ENCODE measurements at regions not wholly inside any gene's neighbourhood (a gene's known extent, or its start where the extent isn't known, plus 50 kb on each side); places are given as distances from the start of the nearest gene placed in this dataset.

- Histone ChIP-seq H3K36me3 (ENCODE audit: insufficient read depth, low read length) (no peaks in the 10 kb centered on the region), H3K27ac (ENCODE audit: low read depth, low read length, poor library complexity, severe bottlenecking) (no peak overlapping the region), H2AFZ (ENCODE audit: low read length) (no peak overlapping the region), H3K79me2 (ENCODE audit: insufficient read depth, low read depth, low read length) (no peaks in the 10 kb centered on the region), H4K20me1 (ENCODE audit: insufficient read depth, low read length) (no peaks in the 10 kb centered on the region), H3K9me3 (ENCODE audit: low read length) (no peaks in the 10 kb centered on the region), H3K4me2 (ENCODE audit: low read length) (no peak overlapping the region), H3K9me2 (ENCODE audit: insufficient read depth, low read length) (no peaks in the 10 kb centered on the region), H3K4me1 (ENCODE audit: insufficient read depth, low read length, poor library complexity, severe bottlenecking) (no peaks in the 10 kb centered on the region), H3K4me3 (ENCODE audit: low read depth, low read length, poor library complexity, severe bottlenecking) (no peak overlapping the region)
- no peak for DNase-seq (ENCODE audit: low spot score)
- CTCF ChIA-PET (ENCODE audit: unreplicated experiment) = no interaction called here
- intact Hi-C loops (cut with micrococcal nuclease; ENCODE audit: unreplicated experiment) = no loop called here
- no TSS peak for BruUV-seq (replicated peaks)
- POLR2A ChIA-PET = no interaction called here
- no peak for TF ChIP-seq EZH2phosphoT487 (IDR thresholded peaks at IDR 0.05; ENCODE audit: borderline replicate concordance, low read depth, low read length)
- TF ChIP-seq CTCF (conservative IDR thresholded peaks at IDR 0.05; ENCODE audit: low read length) = no peak
Measured at GRCh38 chr4:111499706-111500105, 645.5 kb upstream of the FAM241A start.

- ChIA-PET POLR2A (interaction anchor here (0.8 kb wide), 1 partner anchor 9 kb away, joined by 3 read pairs; no protein-coding TSS in a partner anchor), CTCF (ENCODE audit: unreplicated experiment) (no interaction called here)
- no peaks in the 10 kb centered on the region for H3K79me2 ChIP-seq (ENCODE audit: insufficient read depth, low read depth, low read length)
- H3K4me2 ChIP-seq (ENCODE audit: low read length) = no peak overlapping the region
- TF ChIP-seq EZH2phosphoT487 (IDR thresholded peaks at IDR 0.05; ENCODE audit: borderline replicate concordance, low read depth, low read length) = no peak
- no peak for TF ChIP-seq CTCF (conservative IDR thresholded peaks at IDR 0.05; ENCODE audit: low read length)
- intact Hi-C loops (cut with micrococcal nuclease; ENCODE audit: unreplicated experiment) = no loop called here
- H3K9me3 ChIP-seq (ENCODE audit: low read length) = no peaks in the 10 kb centered on the region
- H3K9me2 ChIP-seq (ENCODE audit: insufficient read depth, low read length) = no peaks in the 10 kb centered on the region
- H4K20me1 ChIP-seq (ENCODE audit: insufficient read depth, low read length) = no peaks in the 10 kb centered on the region
- no peak for DNase-seq (ENCODE audit: low spot score)
- BruUV-seq (replicated peaks) = no TSS peak
- no peak overlapping the region for H3K27ac ChIP-seq (ENCODE audit: low read depth, low read length, poor library complexity, severe bottlenecking)
- no peak overlapping the region for H3K4me3 ChIP-seq (ENCODE audit: low read depth, low read length, poor library complexity, severe bottlenecking)
- no peak overlapping the region for H2AFZ ChIP-seq (ENCODE audit: low read length)
- no peaks in the 10 kb centered on the region for H3K36me3 ChIP-seq (ENCODE audit: insufficient read depth, low read length)
- H3K4me1 ChIP-seq (ENCODE audit: insufficient read depth, low read length, poor library complexity, severe bottlenecking) = no peaks in the 10 kb centered on the region
Measured at GRCh38 chr4:111500858-111501257, 644.4 kb upstream of the FAM241A start.

- Histone ChIP-seq H3K9me3 (ENCODE audit: low read length) (no peaks in the 10 kb centered on the region), H3K9me2 (ENCODE audit: insufficient read depth, low read length) (no peaks in the 10 kb centered on the region), H3K79me2 (ENCODE audit: insufficient read depth, low read depth, low read length) (no peaks in the 10 kb centered on the region), H4K20me1 (ENCODE audit: insufficient read depth, low read length) (no peaks in the 10 kb centered on the region), H3K27ac (ENCODE audit: low read depth, low read length, poor library complexity, severe bottlenecking) (no peak overlapping the region), H3K4me3 (ENCODE audit: low read depth, low read length, poor library complexity, severe bottlenecking) (no peak overlapping the region), H3K4me1 (ENCODE audit: insufficient read depth, low read length, poor library complexity, severe bottlenecking) (no peaks in the 10 kb centered on the region), H3K36me3 (ENCODE audit: insufficient read depth, low read length) (no peaks in the 10 kb centered on the region), H3K4me2 (ENCODE audit: low read length) (no peak overlapping the region), H2AFZ (ENCODE audit: low read length) (no peak overlapping the region)
- no peak for DNase-seq (ENCODE audit: low spot score)
- no TSS peak for BruUV-seq (replicated peaks)
- CTCF ChIA-PET (ENCODE audit: unreplicated experiment) = no interaction called here
- intact Hi-C loops (cut with micrococcal nuclease; ENCODE audit: unreplicated experiment) = no loop called here
- no peak for TF ChIP-seq CTCF (conservative IDR thresholded peaks at IDR 0.05; ENCODE audit: low read length)
- no peak for TF ChIP-seq EZH2phosphoT487 (IDR thresholded peaks at IDR 0.05; ENCODE audit: borderline replicate concordance, low read depth, low read length)
- POLR2A ChIA-PET = no interaction called here
Measured at GRCh38 chr4:111501946-111502345, 643.3 kb upstream of the FAM241A start.

Measured in OCI-LY7 (cell line).